ENCODE measurements at regions not wholly inside any gene's neighbourhood (a gene's known extent, or its start where the extent isn't known, plus 50 kb on each side); places are given as distances from the start of the nearest gene placed in this dataset.

GRCh38 chr20:55928266-55928665 lies 77.1 kb downstream of the CBLN4 start:
- no peak overlapping the region for H3K14ac ChIP-seq (ENCODE audit: insufficient read depth, low read length)
- Mint-ChIP-seq H3K4me3 (no peak overlapping the region), H3K36me3 (ENCODE audit: insufficient read depth in 1 of 3, low read depth in 3 of 3) (peaks cover 4 to 36% (median 12%) of the 10 kb centered on the region in 3 experiments; a peak in 6 of 7 replicates), H3K27me3 (ENCODE audit: low read depth) (no peaks in the 10 kb centered on the region), H3K27ac (no peak overlapping the region; a peak in 1 of 7 replicates), H3K4me1 (no peaks in the 10 kb centered on the region), H3K9me3 (peaks cover 92 to 96% of the 10 kb centered on the region in 2 experiments)
- H4K91ac ChIP-seq (ENCODE audit: insufficient read length, low read depth, low read length), result no peak overlapping the region
- no peak for TF ChIP-seq CTCF (conservative IDR thresholded peaks at IDR 0.05)
- no peak overlapping the region for H3K9ac ChIP-seq (ENCODE audit: extremely low read depth, insufficient read length, low read length)
- no peaks in the 10 kb centered on the region for H3K79me2 ChIP-seq (ENCODE audit: insufficient read depth, low read length)
- no peaks in the 10 kb centered on the region for H3K23me2 ChIP-seq (ENCODE audit: insufficient read length, low read depth, low read length, poor library complexity, severe bottlenecking)
- no peak for DNase-seq
- no peak overlapping the region for H2BK12ac ChIP-seq (ENCODE audit: insufficient read length, low read depth, low read length)
- H3K18ac ChIP-seq (ENCODE audit: insufficient read length, low read depth, low read length), result no peak overlapping the region
- H2AK5ac ChIP-seq (ENCODE audit: insufficient read length, low read length), result no peak overlapping the region
- no peak overlapping the region for H3K4ac ChIP-seq (ENCODE audit: low read depth, low read length)
- H3T11ph ChIP-seq (ENCODE audit: low read length), result no peak overlapping the region
- H4K5ac ChIP-seq (ENCODE audit: insufficient read length, low read depth, low read length), result no peak overlapping the region
- no peak overlapping the region for H2BK5ac ChIP-seq (ENCODE audit: insufficient read length, low read length)
- no peak overlapping the region for H3K23ac ChIP-seq (ENCODE audit: insufficient read length, low read depth, low read length)
- no peak overlapping the region for H4K8ac ChIP-seq (replicated peaks; ENCODE audit: insufficient read length, low read depth, low read length)
- no peaks in the 10 kb centered on the region for H3K27me3 ChIP-seq (ENCODE audit: insufficient read depth, low read length)
- H2AFZ ChIP-seq (ENCODE audit: low read length), result no peak overlapping the region
- H3K79me1 ChIP-seq (ENCODE audit: insufficient read depth, low read depth, low read length, poor library complexity, severe bottlenecking), result no peaks in the 10 kb centered on the region
- H2BK120ac ChIP-seq (ENCODE audit: low read depth, low read length, poor library complexity, severe bottlenecking), result no peak overlapping the region
- no peak overlapping the region for H3K4me2 ChIP-seq (ENCODE audit: insufficient read depth, insufficient read length, low read length)
- no peaks in the 10 kb centered on the region for H4K20me1 ChIP-seq (ENCODE audit: control insufficient read depth, insufficient read depth, insufficient read length)
- H3K56ac ChIP-seq (ENCODE audit: insufficient read length, low read depth, low read length), result no peak overlapping the region
- H3K27ac ChIP-seq (ENCODE audit: insufficient read length, low read depth, low read length), result no peak overlapping the region
- H3K4me1 ChIP-seq (ENCODE audit: insufficient read depth, low read length), result no peaks in the 10 kb centered on the region
- peaks cover 86% of the 10 kb centered on the region for H3K9me3 ChIP-seq (ENCODE audit: control insufficient read depth, low read depth, low read length)
- no CpG with 5 or more reads among the region's 3 CpGs for WGBS (ENCODE audit: extremely low coverage, insufficient read length, low lambda C conversion rate)
- H2BK15ac ChIP-seq (ENCODE audit: low read depth, low read length), result no peak overlapping the region
- H2BK20ac ChIP-seq (ENCODE audit: low read depth, low read length, poor library complexity, severe bottlenecking), result no peak overlapping the region

Data from H9 (cell line).